ENCODE measurements at regions not wholly inside any gene's neighbourhood (a gene's known extent, or its start where the extent isn't known, plus 50 kb on each side); places are given as distances from the start of the nearest gene placed in this dataset.

DNA sequence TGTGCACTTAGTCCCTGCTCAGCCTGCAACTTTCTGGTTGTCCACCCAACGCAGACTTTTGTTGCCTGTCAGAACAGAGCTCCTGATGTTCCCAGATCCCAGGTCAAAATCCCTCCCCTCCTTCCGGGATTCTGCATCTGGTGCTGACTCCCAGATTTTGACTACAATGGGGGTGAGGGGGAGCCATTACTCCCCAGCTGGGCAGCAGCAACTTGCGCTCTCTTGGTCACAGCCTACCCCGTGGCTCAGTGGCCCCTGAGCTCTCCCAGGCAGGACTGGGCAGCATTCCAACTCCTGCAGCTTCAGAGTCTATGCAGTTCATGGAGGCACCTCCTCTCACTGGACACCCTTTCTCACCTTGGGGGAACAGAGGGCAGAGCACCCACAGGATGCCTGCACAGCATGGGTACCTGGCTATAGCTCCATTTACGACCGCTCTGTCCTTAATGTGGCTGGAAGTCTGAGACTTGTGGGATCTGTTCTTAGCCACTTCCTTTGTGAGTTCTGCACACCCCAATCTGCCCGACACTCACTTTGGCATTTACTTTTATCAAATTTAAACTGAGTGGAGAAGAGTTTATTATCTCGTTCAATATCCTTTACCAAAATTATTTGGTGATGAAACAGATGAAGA, 545.5 kb upstream of the MGMT start:
- DNase-seq, result no peak

DNA sequence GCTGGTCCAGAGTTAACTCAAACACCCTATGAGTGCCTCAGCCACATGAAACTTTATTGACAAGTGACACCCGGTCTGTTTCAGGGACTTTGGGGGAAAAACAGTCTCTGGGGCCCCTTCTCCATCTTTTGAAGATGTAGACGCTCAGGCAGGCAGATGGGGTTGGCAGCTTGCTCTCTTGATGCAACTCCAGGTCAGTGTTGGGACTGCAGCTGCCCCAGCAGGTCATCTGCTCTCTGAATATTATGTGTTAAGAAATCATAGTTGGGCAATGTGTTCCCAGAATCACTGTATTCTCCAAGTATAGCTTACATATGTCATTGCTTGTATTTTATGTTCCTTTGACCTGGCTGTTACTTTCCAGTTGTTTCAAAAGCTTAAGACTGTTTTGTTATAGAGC, 544.9 kb upstream of the MGMT start:
- DNase-seq, result no peak

DNA sequence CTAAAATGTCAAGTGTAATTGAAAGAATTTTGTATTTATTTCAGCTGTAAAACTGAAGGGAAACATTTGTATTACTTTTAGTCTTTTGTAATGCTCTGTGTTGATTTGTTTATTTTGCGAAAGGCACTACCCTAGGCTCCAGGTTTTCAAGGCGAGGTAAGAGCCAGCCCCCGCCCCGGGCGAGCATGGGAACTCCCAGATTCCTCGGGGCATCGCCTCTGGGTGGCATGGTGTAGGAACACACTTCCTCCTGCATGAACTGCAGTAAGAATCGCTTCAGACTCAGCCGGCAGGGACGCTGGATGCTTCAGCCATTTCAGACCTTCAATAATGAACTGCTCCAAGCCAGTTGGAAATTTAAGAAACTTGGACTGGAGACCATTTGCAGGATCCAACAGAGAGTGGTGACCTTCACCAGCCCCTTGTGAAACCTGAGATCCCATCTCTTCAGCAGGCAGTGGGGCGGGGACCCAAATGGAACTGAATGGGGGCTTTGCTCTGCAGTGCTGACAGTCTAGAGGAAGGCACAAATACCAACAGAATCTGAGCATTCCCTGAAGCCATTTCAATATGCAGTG, 544.3 kb upstream of the MGMT start:
- no peak for DNase-seq

DNA sequence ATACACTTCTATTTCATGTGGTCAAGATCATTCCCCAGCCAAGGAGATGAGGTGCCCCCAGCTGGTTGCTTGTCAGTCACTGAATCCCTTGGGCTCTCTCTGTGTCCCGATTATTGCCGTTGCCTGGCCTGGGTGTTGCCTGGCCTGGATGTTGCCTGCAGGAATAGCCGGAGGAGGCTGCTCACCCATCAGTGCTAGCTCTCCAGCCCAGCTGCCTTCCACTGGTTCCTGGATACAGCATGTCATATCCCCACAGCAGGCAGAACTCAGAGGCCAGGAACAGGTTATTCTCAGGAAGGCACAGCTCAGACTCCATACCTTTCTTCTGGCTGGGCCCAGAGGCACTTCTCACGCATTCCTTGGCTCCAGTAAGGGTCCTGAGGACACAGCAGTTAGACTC, 542.1 kb upstream of the MGMT start:
- no peak for DNase-seq

DNA sequence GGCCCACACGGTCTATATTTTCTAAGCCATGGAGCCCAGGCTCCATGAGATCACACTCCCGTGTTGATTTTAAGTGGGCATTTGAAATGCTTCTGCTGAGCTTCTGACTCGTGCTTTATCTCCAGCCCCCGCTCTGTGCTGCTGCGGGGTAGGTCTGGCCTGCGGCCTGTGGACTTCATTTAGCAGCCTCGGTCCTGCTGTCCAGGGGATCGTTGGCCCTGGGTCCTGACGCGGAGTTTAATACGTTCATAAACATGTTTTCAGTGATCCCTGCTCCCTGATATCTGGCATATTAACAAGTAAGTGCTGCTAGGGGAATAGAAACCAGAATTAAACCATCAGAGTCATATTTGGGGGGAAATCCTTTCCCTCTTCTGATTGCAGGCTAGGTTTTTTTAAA, 540.3 kb upstream of the MGMT start:
- DNase-seq, result no peak

DNA sequence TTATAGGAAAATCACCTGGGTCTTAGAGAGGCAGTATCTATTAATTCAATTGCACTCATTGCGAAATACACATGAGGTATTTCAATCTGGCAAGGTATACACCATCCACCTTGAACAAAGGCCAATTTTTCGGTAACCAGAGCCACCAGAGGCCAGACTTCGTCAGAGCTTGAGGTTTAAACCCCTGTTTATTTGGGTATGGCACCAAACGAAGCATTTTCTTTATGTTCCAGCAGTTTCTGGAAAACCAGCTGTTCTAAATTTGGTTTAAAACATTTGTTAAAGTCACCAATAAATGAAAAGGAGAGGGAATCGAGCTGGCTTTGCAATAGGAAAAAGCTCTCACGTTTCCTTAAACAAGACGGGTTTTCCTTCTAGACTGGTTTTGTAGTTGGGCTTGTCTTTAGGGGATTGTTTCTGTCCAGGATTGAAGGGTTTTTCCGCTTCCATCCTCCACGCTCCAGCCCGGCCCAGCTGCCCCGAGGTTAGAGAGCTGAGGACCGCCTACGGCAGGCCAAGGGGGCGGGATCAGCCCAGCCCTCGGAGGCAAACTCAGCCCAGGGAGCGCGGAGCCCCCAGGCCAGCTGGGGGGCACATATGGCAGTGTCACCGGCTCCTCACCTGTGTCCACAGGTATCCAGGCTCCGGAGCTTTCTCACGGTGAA, 539.4 kb upstream of the MGMT start:
- DNase-seq, result no peak

DNA sequence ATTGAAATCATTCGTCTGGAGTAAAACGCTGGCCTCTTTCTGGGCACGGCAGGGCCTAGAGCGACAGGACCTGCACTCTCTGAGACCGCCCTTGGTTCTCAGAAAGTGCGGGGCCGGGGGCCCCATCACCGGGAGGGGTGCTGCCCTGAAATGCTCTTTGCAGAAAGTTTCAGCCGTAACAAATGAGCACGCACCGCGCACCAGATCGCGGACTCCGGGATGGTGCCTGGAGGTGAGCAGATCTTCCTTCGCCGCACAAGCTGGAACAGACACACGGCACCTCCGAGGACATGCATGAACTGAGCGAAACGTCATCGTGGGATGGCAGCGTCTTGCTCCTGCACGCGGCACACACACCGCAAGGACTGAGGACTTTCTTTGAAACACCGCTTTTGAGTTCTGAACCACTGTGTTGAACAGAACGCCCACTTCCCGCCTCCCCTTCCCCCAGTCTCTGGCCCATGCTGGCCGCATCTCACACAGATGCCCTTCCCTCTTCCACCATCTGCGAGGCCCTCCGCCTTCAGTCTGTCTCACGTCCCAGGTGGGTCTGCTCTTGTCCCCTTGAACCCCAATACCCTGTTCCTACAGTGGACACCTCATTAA, 538.7 kb upstream of the MGMT start:
- no peak for DNase-seq

DNA sequence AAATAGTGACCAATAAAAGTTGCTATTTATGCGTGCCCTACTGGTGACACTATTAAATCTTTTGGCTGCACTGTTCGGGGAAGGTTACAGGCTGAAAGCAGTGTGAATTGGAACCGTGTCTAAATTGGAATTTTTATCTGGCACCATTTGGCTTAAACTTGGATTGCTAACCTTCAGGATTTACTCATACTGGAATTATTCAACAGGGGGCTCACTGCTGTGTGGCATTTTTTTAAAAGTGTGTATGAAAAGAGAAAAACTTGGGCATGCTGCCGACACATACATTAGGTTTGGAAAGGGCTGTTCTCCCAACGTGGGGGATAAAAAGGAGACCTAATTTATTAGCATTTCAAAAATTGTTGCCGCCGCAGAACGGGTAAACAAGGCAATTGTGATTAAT, 537.9 kb upstream of the MGMT start:
- no peak for DNase-seq

DNA sequence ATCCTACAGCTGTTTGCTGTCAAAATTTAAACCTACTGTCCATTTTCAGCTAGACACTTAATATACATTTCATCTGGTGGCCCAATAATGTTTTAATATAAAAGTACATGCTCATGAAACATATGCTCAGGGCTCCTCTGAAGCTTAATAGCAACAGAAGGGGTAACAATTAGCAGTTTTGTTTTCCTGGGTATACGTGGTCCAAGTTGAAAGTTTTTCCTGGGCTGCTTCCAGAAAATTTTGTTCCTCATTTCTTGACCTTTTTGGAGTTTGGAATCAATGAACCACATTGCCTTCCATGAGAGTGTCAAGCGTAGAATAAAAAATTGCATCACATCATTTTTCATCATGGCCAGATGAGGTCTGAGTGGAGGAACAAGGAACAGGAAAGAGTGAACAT, 537.3 kb upstream of the MGMT start:
- DNase-seq, result no peak

DNA sequence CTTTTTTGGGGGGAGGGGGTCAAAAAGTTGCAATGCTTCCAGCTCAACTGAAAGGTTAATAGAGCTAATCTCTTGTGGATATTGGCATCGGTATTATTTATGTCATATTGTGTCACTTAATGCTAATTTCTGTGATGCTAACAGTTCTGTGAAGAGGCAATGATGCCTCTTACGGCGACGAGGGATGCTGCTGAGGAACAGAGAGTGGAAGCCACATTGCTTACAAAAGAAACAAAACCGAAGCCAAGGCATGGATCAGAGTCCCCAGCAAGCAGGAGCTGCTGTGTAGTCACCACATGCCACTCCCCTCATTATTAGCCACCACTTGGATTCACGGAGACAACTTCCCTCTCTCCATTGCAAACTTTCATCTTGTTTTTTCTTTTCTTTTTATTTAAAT, 536.5 kb upstream of the MGMT start:
- no peak for DNase-seq

DNA sequence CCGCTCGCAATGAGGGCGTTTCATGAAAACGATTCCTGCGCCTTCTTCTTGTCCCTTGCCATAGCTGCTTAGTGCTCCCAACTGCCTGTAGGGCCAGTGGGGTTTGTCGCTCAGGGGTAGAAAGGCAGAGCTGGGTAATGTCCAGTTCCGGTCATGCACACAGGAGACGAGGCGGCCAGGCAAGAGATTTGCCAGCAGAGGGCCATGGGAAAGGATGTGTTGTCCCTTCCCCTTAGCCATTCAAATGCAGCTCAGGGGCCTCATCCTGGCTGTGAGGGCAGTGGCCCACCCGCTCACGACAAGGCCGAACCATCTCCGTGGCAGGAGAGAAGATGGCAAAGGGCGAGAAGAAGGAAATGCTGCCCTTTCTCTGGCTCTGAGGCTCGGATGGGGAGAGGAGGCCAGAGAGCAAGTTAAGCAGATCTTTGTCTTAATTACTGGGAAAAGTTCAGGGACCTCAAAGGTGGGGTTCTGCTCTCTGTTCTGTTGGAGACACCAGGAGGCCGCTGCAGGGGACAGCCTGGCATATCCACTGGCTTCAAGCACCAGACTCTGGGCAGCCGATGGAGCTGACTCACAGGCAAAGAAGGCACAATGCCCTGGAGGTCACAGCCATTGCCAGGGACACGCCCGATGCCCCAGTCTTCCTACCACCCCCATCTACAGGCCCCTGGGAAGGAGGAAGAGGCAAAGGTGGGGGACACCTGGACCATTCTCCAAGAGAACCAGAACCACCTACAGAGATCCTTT, 534.8 kb upstream of the MGMT start:
- no peak for DNase-seq

DNA sequence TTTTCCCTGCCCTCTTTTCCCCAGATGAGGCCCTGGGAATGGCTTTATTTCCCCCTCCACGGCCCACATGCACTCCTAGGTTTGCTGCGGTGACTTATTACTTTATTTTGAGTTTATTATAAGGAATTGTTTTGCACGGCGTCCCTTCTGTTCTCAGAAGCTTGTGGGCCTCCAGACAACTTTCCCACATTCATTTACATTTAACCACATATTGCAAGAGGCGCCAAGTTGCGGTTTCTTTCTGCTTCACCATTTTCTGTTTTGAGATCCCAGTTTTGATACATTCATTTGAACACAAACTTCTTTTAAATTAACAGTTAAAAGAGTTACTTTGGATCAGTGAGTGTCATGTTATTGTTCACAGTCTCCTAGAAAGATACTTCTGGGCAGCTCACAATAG, 532.5 kb upstream of the MGMT start:
- DNase-seq, result no peak

DNA sequence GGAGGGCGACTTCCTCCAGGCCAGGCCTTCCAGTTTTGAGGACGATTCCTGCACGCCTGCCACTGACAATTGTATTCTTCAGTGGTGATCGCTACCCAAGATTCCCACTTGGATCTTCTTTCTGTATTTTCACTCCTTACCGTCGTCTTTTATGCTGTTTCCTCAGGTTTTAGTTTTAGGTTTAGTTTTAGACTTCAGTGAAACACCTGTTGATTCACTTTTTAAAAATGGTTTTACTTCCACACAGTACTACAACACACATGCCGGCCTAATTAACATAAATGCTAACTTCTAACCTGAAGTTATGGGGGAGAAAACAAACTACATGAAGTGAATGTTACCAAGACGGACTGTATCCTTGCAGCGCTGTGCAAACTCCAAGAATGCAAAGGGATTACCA, 530.6 kb upstream of the MGMT start:
- no peak for DNase-seq

DNA sequence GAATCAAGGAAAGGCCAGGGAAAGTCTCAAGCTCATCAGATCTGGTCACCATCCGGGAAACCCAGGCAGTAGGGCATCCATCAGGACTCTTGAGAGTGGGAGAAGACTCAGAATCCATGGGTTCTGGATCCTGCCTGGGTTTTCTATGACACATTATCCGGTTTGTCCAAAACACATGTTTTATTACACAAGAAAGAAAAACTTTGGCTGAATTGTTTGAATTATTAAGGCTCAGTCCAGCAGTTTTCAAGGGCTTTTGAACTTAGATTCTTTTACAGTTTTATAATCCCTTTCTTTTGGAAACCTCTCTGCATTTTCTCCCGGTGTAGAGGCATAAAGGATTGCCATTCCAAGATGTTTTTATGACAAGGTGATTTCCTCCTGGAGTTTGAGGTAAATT, 528.5 kb upstream of the MGMT start:
- no peak for DNase-seq

DNA sequence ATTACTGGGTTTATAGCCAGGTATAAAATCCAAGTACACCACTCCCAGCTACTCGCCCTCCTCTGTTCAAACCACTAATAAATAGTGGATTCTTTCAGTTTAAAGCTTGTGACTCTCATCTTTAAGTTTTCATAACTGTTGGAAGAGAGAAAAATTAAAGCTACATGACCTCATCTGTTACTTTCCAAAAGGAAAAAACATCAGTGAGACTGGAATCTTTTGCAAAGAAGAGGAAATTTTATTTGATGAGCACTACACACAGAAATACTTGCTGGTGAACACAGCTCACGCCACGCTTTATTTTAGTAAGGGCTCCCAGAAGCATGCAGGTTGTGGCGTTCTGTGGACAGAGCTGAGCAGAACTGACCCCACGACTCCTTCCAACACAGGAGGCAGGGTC, 527.0 kb upstream of the MGMT start:
- no peak for DNase-seq

DNA sequence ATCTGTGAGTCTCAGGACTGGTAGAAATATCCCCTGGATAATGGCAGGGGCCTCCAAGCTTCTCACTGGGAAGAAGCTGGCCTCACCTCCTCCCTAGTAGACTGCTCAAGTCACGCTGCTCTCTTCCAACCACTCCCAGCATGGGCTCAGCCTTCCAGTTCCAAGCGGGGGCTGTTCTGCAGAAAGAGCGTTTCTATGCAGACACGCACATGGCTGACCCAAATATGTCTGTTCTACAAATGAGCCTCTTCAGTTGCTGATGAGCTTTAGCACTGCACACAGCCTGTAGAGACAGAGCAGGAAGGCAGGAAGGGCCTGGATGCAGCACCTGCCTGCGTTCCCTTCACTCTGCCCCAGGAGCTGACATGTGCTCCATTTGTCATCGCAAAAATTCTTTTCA, 523.9 kb upstream of the MGMT start:
- DNase-seq, result no peak

DNA sequence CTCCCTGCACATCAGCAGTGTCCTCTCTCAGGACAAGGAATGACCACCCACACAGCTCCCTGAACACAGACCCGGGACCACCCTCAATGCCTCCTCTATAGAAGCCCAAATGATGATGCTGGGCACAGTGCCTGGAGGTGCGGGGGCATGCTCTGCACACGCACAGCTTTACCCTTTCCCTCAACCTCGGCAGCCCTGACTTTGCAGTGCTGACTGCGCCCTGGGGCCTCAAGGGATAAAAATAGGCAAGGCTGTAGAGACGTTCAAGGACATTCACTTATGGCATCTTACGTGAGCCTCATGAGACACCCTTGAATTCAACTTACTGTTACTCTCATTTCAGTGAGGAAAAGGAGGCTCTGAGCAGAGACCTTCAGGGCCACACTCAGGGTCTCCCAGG, 521.6 kb upstream of the MGMT start:
- DNase-seq, result no peak

DNA sequence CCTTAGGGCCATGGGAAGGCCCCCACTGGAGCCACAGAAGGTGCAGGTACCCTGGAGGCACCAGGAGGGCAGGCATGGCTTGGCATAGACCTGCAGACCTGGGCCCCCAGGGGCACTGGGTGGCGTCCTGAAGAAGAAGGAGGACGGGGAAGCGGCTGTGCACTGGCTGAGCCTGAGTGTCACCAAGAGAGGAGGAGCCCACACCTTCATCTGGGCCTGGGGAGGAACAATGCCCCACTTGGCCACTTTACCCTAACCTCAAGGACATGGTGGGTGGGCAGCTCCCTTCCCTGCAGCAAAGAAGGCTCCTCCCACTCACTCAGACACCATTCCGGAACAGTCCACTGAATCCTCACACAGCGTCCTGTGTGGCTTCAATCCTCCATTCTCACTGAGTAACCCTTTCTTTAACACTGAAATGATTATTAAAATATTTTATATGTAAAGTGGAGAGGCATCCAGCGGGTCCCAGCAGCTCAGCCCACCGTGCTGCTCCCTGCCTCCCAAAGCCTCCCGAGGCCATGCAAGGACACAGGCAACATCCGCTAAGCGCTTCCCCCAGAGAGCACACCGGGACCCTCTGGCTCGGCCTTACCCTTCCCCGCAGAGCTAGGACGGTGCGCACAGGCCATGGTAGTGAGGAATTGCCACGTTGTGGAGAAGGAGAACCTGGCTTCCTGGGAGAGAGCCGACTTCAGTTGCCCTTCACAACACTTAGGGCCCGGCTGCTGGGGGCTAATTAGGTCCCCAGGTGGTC, 516.7 kb upstream of the MGMT start:
- DNase-seq, result no peak

DNA sequence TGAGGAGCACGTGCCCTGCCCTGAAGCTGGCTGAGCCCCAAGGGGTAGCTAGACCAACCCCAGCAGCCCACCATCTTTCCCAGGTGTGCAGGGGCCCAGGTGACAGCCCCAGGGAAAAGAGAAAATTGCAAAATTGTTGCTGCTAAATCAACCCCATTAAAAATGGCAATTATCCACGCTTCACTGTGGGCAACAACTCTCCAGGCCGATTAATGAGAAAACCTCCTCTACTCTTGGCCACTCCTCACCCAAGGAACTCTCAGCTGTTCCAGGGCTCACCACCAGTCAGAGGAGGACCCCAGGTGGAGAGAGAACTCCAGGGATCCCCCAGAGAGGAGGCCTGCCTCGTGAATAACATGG, 516.1 kb upstream of the MGMT start:
- DNase-seq, result no peak

DNA sequence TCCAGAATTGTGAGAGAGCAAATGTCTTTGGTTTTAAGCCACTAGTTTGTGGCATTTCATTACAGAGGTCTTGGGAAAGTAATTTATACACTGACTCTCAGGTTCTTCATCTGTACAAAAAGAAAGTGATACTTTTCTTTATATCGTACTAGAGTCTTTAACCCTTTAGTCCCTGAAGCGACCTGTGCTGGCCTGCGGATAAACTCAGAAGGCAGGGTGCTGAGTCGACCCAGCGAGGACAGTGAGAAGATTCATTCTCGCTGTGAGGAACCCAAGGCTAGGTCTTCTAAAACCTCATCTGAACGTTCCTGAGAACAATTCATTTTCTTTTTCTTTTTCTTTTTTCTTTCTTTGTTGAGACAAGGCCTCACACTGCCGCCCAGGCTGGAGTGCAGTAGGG, 514.2 kb upstream of the MGMT start:
- DNase-seq, result no peak

DNA sequence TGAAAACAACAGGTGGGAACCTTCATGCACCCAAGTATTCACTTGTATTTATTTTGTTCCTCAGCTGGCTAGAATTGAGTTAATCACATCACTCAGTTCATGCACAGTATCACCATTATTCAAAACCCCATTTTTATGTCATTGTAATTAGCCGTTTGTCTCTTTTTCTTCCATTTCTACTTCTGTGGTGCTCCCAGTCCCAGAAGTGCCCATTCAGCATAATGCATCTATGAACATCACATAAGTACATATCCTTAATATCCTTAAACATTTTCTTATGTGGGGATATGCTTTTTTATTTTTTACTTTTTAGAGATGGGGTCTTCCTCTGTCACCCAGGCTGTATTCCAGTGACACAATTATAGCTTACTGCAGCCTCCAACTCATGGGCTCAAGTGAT, 510.9 kb upstream of the MGMT start:
- no peak for DNase-seq

DNA sequence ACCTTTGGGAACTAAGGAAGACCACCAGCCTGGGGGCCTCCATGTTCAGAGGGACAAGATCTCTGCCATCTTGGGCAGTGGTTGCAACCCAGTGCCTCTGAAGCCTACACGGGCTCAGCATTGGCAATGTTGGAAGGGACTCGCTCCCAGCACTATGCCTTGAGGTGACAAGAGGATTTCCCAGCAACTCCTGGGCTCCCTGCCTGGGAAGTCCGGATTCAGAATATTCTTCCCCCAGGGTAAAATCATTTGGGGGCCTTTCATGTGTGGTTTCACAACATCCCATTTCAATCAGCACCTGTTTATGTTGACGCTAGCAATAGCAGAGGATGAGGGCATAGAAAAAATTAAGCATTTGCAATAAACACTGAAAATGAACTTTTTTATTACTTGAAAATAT, 509.8 kb upstream of the MGMT start:
- DNase-seq, result no peak
